HepG2 (cell line): ENCODE measurements at regions not wholly inside any gene's neighbourhood (a gene's known extent, or its start where the extent isn't known, plus 50 kb on each side); places are given as distances from the start of the nearest gene placed in this dataset.

Experiments
- ATAC-seq: fragments of 200-7000 bp; cut with Tn5 transposase; 3 replicates; pipeline ENCODE4 v1.9.1; 2020; ENCODE audit warnings: mild to moderate bottlenecking, moderate library complexity
- BruUV-seq: library from RNA; stranded (reverse); fragments of 400-500 nt; replicated peaks from 2 replicates; lab custom pipeline; 2021; lab: Mats Ljungman, UMichigan
- CTCF ChIA-PET: fragments of 300-600 bp; formaldehyde crosslinking; extraction: SDS; loops from one replicate; lab custom pipeline; 2021; ENCODE audit warnings: low total read pairs, inconsistent platforms, low intra/inter-chr PET ratio; lab: Yijun Ruan, JAX
- POLR2A ChIA-PET: fragments of 350-600 bp; sonication (Branson Sonifier 250); formaldehyde crosslinking; loops from one replicate; lab custom pipeline; 2020; ENCODE audit warnings: antibody characterized with exemption, inconsistent platforms; lab: Yijun Ruan, JAX
- DNase-seq: peaks from one replicate; pipeline ENCODE4 v3.0.0-alpha.2; 2015; ENCODE audit warnings: low spot score
- FAIRE-seq: peaks from 3 replicates; lab custom pipeline; 2011; peaks lifted over from hg19 to GRCh38; lab: Jason Lieb, UNC
- H2AFZ ChIP-seq: one replicate; pipeline ENCODE4 v1.6.1; 2011; ENCODE audit warnings: low read length, inconsistent platforms
- H3K27ac ChIP-seq: fragments of 300-600 bp; 3 replicates; pipeline ENCODE4 v1.8.0; 2011; ENCODE audit warnings: mixed run types, mild to moderate bottlenecking, mixed read lengths, low read length, inconsistent platforms; ENCODE audit not compliant: insufficient read depth; ENCODE audit errors: extremely low read length
- H3K27me3 ChIP-seq, 2 experiments: fragments of 200-600 bp in 1 of 2; 2 replicates in 1 of 2; 3 replicates in 1 of 2; pipeline versions ENCODE4 v1.6.0 to v1.8.0; 2011; ENCODE audit warnings: low read length in 2 of 2, mild to moderate bottlenecking in 2 of 2, moderate library complexity in 2 of 2, inconsistent platforms in 1 of 2; ENCODE audit not compliant: insufficient read depth in 2 of 2, control insufficient read depth in 1 of 2
- H3K36me3 ChIP-seq, 2 experiments: fragments of 200-600 bp in 1 of 2; replicated peaks in 1 of 2; 2 replicates in 1 of 2; 3 replicates in 1 of 2; pipeline versions ENCODE4 v1.5.1 to v1.8.0; 2011; ENCODE audit warnings: low read length in 2 of 2, inconsistent platforms in 1 of 2; ENCODE audit not compliant: insufficient read depth in 2 of 2, control insufficient read depth in 1 of 2
- H3K4me1 ChIP-seq: 2 replicates; pipeline ENCODE4 v1.5.1; 2012; ENCODE audit warnings: low read length, inconsistent platforms; ENCODE audit not compliant: insufficient read depth
- H3K4me2 ChIP-seq: 2 replicates; pipeline ENCODE4 v1.6.0; 2011; ENCODE audit warnings: low read depth, low read length, inconsistent platforms
- H3K4me3 ChIP-seq, 3 experiments: fragments of 200-600 bp in 1 of 3; sonication (generic), shearing (Covaris generic) in 1 of 3; replicated peaks in 1 of 3; 2 replicates each; pipeline ENCODE4 v1.5.1; 2011 to 2016; ENCODE audit warnings: low read length in 3 of 3, inconsistent platforms in 2 of 3, low read depth in 2 of 3, mild to moderate bottlenecking in 2 of 3, control low read depth in 1 of 3, mixed read lengths in 1 of 3; ENCODE audit not compliant: insufficient read depth in 1 of 3
- H3K79me2 ChIP-seq: one replicate; pipeline ENCODE4 v1.6.1; 2011; ENCODE audit warnings: low read length, inconsistent platforms; ENCODE audit not compliant: insufficient read depth
- H3K9ac ChIP-seq: 2 replicates; pipeline ENCODE4 v1.6.0; 2011; ENCODE audit warnings: mild to moderate bottlenecking, low read depth, low read length, inconsistent platforms; ENCODE audit not compliant: insufficient read depth
- H3K9me3 ChIP-seq: 2 replicates; pipeline ENCODE4 v1.5.1; 2012; ENCODE audit warnings: mild to moderate bottlenecking, low read length
- H4K20me1 ChIP-seq: 2 replicates; pipeline ENCODE4 v1.6.0; 2011; ENCODE audit warnings: inconsistent platforms, mild to moderate bottlenecking, low read length, moderate library complexity; ENCODE audit not compliant: insufficient read depth
- ARID5B ChIP-seq: IDR thresholded peaks from 2 replicates; pipeline ENCODE4 v1.4.0; 2020; ENCODE audit warnings: mild to moderate bottlenecking, missing genetic modification reagents
- HMG20B ChIP-seq: conservative IDR thresholded peaks from 2 replicates; pipeline ENCODE4 v1.6.1; 2016; ENCODE audit warnings: missing genetic modification reagents, missing compliant biosample characterization
- NRL ChIP-seq: sonication (generic); formaldehyde crosslinking; IDR thresholded peaks from 2 replicates; pipeline ENCODE4 v1.5.0; 2020; ENCODE audit warnings: missing genetic modification reagents, mild to moderate bottlenecking, moderate library complexity, borderline replicate concordance
- TBL1XR1 ChIP-seq: fragments of 150-350 bp; IDR thresholded peaks from 2 replicates; pipeline ENCODE4 v1.6.1; 2014; ENCODE audit warnings: borderline replicate concordance, low read length; ENCODE audit not compliant: partially characterized antibody
- ZNF749 ChIP-seq: sonication (generic); formaldehyde crosslinking; IDR thresholded peaks from 2 replicates; pipeline ENCODE4 v1.8.0; 2022; ENCODE audit warnings: mild to moderate bottlenecking, missing genetic modification reagents, moderate library complexity, borderline replicate concordance
- WGBS: methylation state at CpG from one replicate; pipeline ENCODE4 v1.1.6; 2017; ENCODE audit warnings: low lambda C conversion rate; 5-methylcytosine and 5-hydroxymethylcytosine counted together
- in situ Hi-C: cut with HindIII; loops from 2 replicates; pipeline ENCODE4 v1.10.0; 2017; ENCODE audit warnings: low pct_unique_long_range_greater_than_20kb; ENCODE audit not compliant: extremely low pct_ligation_motif_present
- intact Hi-C: fragments of 100-400 bp; cut with micrococcal nuclease; formaldehyde crosslinking; loops from one replicate; pipeline ENCODE4 v1.10.0; 2022; ENCODE audit not compliant: unreplicated experiment

- no peak overlapping the region for H3K9ac ChIP-seq
- BruUV-seq = no TSS peak
- H4K20me1 ChIP-seq = no peaks in the 10 kb centered on the region
- no peaks in the 10 kb centered on the region for H3K9me3 ChIP-seq
- H3K79me2 ChIP-seq = no peaks in the 10 kb centered on the region
- H3K27ac ChIP-seq = no peak overlapping the region
- POLR2A ChIA-PET = no interaction called here
- ATAC-seq (no peak), FAIRE-seq (no peak), DNase-seq (no peak)
- no peaks in the 10 kb centered on the region for H3K36me3 ChIP-seq
- no peak overlapping the region for H2AFZ ChIP-seq
- H3K4me1 ChIP-seq = no peaks in the 10 kb centered on the region
- no peaks in the 10 kb centered on the region for H3K27me3 ChIP-seq
- CTCF ChIA-PET = no interaction called here
- in situ Hi-C loops (no loop called here), intact Hi-C loops (no loop called here)
- TF ChIP-seq NRL (no peak), ZNF749 (CRISPR knock-in tag) (no peak), ARID5B (CRISPR knock-in tag) (no peak), HMG20B (no peak), TBL1XR1 (no peak)
- no peak overlapping the region for H3K4me3 ChIP-seq
- H3K4me2 ChIP-seq = no peak overlapping the region
- 3% methylated on average over 7 of the region's 7 CpGs for WGBS
These were observed 78.6 kb downstream of the TPBG start for GRCh38 chr6:82442061-82442719.
